GM23338 (cell line): ENCODE measurements at regions not wholly inside any gene's neighbourhood (a gene's known extent, or its start where the extent isn't known, plus 50 kb on each side); places are given as distances from the start of the nearest gene placed in this dataset. TPM values are rescaled to one million over a fixed set of nuclear protein-coding genes. Genes with fewer than 3 reads are reported as not detected.

Experiments
- small RNA-seq: library from RNA; depleted of rRNA; stranded (forward); fragments of <200 nt; gene quantifications from one replicate; pipeline ENCODE3, GENCODE V24; 2014; ENCODE audit warnings: low replicate concordance

Small RNAs in the stretch of these regions (small RNA-seq; reads per million reads assigned to genes)
- not detected for gene DYNLL1P7
